HG02981 (cell line): ENCODE measurements at regions not wholly inside any gene's neighbourhood (a gene's known extent, or its start where the extent isn't known, plus 50 kb on each side); places are given as distances from the start of the nearest gene placed in this dataset.

Source experiments
- ATAC-seq: cut with Tn5 transposase; IDR thresholded peaks from one replicate; pipeline ENCODE4 v1.9.1; 2021; ENCODE audit warnings: mild to moderate bottlenecking, moderate library complexity; ENCODE audit not compliant: unreplicated experiment

GRCh38 chr1:192038567-192038966 lies 119.7 kb upstream of the RGS18 start:
- ATAC-seq: no peak

GRCh38 chr1:192045131-192045530 lies 113.1 kb upstream of the RGS18 start:
- no peak for ATAC-seq

GRCh38 chr1:192053531-192053971 lies 104.7 kb upstream of the RGS18 start:
- ATAC-seq: no peak

GRCh38 chr1:192057766-192058165 lies 100.5 kb upstream of the RGS18 start:
- ATAC-seq: no peak

- ATAC-seq: no peak
These were observed 98.9 kb upstream of the RGS18 start for GRCh38 chr1:192059407-192059806.

GRCh38 chr1:192061556-192061955 lies 96.7 kb upstream of the RGS18 start:
- no peak for ATAC-seq

- no peak for ATAC-seq
These were observed 93.2 kb upstream of the RGS18 start for GRCh38 chr1:192065087-192065486.

GRCh38 chr1:192066202-192066601 lies 92.1 kb upstream of the RGS18 start:
- ATAC-seq: no peak

GRCh38 chr1:192067360-192067759 lies 90.9 kb upstream of the RGS18 start:
- ATAC-seq: no peak

GRCh38 chr1:192070213-192070612 lies 88.0 kb upstream of the RGS18 start:
- ATAC-seq: no peak

- ATAC-seq: no peak
These were observed 77.6 kb upstream of the RGS18 start for GRCh38 chr1:192080684-192081083.

GRCh38 chr1:192081359-192081758 lies 76.9 kb upstream of the RGS18 start:
- no peak for ATAC-seq

GRCh38 chr1:192086644-192087043 lies 71.6 kb upstream of the RGS18 start:
- no peak for ATAC-seq

GRCh38 chr1:192087334-192087733 lies 70.9 kb upstream of the RGS18 start:
- no peak for ATAC-seq

GRCh38 chr1:192088496-192088895 lies 69.8 kb upstream of the RGS18 start:
- no peak for ATAC-seq

GRCh38 chr1:192098001-192098400 lies 60.3 kb upstream of the RGS18 start:
- ATAC-seq: no peak

GRCh38 chr1:192099328-192099727 lies 58.9 kb upstream of the RGS18 start:
- no peak for ATAC-seq

GRCh38 chr1:192100686-192101468 lies 57.4 kb upstream of the RGS18 start:
- no peak for ATAC-seq

- ATAC-seq: no peak
These were observed 54.1 kb upstream of the RGS18 start for GRCh38 chr1:192104128-192104527.

- no peak for ATAC-seq
These were observed 53.4 kb upstream of the RGS18 start for GRCh38 chr1:192104852-192105251.

GRCh38 chr1:192108161-192108560 lies 50.1 kb upstream of the RGS18 start:
- no peak for ATAC-seq
